Natural killer cell (primary cell): ENCODE measurements at regions not wholly inside any gene's neighbourhood (a gene's known extent, or its start where the extent isn't known, plus 50 kb on each side); places are given as distances from the start of the nearest gene placed in this dataset.

Source experiments
- ATAC-seq, 3 donors: fragments of 150-1000 bp in 2 of 3; fragments of 200-7000 bp in 1 of 3; cut with Tn5 transposase; 1 replicate in 1 of 3; 2 replicates in 2 of 3; pipeline ENCODE4 v1.10.0; 2021; ENCODE audit warnings: mild to moderate bottlenecking in 2 of 3, moderate library complexity in 2 of 3
- DNase-seq, 2 donors: peaks; one replicate each; pipeline versions ENCODE4 v3.0.0 to v3.0.0-alpha.2; 2013 to 2021; ENCODE audit warnings: mixed read lengths in 1 of 2
- H3K27ac ChIP-seq: one replicate; pipeline ENCODE4 v1.5.1; 2013; ENCODE audit warnings: mild to moderate bottlenecking, low read length
- H3K27me3 ChIP-seq: one replicate; pipeline ENCODE4 v1.6.1; 2013; ENCODE audit warnings: low read length; ENCODE audit not compliant: control insufficient read depth, insufficient read depth
- H3K36me3 ChIP-seq: one replicate; pipeline ENCODE4 v1.6.1; 2013; ENCODE audit warnings: low read length; ENCODE audit not compliant: control insufficient read depth, insufficient read depth
- H3K4me1 ChIP-seq: one replicate; pipeline ENCODE4 v1.6.1; 2013; ENCODE audit warnings: low read length; ENCODE audit not compliant: control insufficient read depth, insufficient read depth
- H3K4me3 ChIP-seq: one replicate; pipeline ENCODE4 v1.5.1; 2013; ENCODE audit warnings: low read length
- H3K9me3 ChIP-seq: one replicate; pipeline ENCODE4 v1.6.1; 2013; ENCODE audit warnings: low read length; ENCODE audit not compliant: control insufficient read depth, insufficient read depth
- H3K27ac Mint-ChIP-seq, 2 donors: one replicate each; pipeline ENCODE4 v1.8.0; 2022; ENCODE audit warnings: mild to moderate bottlenecking in 2 of 2, mixed read lengths in 2 of 2, moderate library complexity in 1 of 2
- H3K27me3 Mint-ChIP-seq, 2 donors: one replicate each; pipeline ENCODE4 v1.8.0; 2022; ENCODE audit warnings: low read depth in 2 of 2, mixed read lengths in 2 of 2
- H3K36me3 Mint-ChIP-seq: one replicate; pipeline ENCODE4 v1.8.0; 2022; ENCODE audit warnings: mixed read lengths
- H3K4me1 Mint-ChIP-seq, 2 donors: one replicate each; pipeline ENCODE4 v1.8.0; 2022; ENCODE audit warnings: mixed read lengths in 2 of 2
- H3K4me3 Mint-ChIP-seq: one replicate; pipeline ENCODE4 v1.8.0; 2022; ENCODE audit warnings: mild to moderate bottlenecking, moderate library complexity, mixed read lengths
- H3K9me3 Mint-ChIP-seq, 2 donors: one replicate each; pipeline ENCODE4 v1.8.0; 2022; ENCODE audit warnings: mixed read lengths in 2 of 2
- CTCF ChIP-seq: fragments of 200-600 bp; IDR thresholded peaks from one replicate; pipeline ENCODE4 v1.8.0; 2022; ENCODE audit warnings: antibody characterized with exemption
- WGBS: methylation state at CpG from one replicate; pipeline ENCODE4 v1.1.7; 2013; ENCODE audit warnings: missing lambda C conversion rate; ENCODE audit not compliant: insufficient coverage; 5-methylcytosine and 5-hydroxymethylcytosine counted together
- intact Hi-C: fragments of 100-400 bp; cut with micrococcal nuclease; formaldehyde crosslinking; loops from one replicate; pipeline ENCODE4 v1.14.2; 2022

- intact Hi-C loops: no loop called here
- no peak for TF ChIP-seq CTCF
- ATAC-seq (no peak), DNase-seq (no peak)
- Mint-ChIP-seq H3K36me3 (no peaks in the 10 kb centered on the region), H3K4me1 (no peaks in the 10 kb centered on the region), H3K4me3 (no peak overlapping the region), H3K27me3 (no peaks in the 10 kb centered on the region), H3K27ac (no peak overlapping the region), H3K9me3 (peaks cover 2 to 3% of the 10 kb centered on the region in 2 donors)
- Histone ChIP-seq H3K36me3 (no peaks in the 10 kb centered on the region), H3K9me3 (no peaks in the 10 kb centered on the region), H3K4me3 (no peak overlapping the region), H3K27ac (no peak overlapping the region), H3K27me3 (no peaks in the 10 kb centered on the region), H3K4me1 (no peaks in the 10 kb centered on the region)
- WGBS: 73% methylated on average over 2 of the region's 2 CpGs
Observed at GRCh38 chr2:221943076-221943810, 355.6 kb downstream of the PAX3 start.

GRCh38 chr2:221931251-221931991 lies 359.3 kb upstream of the EPHA4 start:
- no peaks in the 10 kb centered on the region for H3K27me3 ChIP-seq
- H3K27me3 Mint-ChIP-seq: no peaks in the 10 kb centered on the region
- H3K4me3 Mint-ChIP-seq: no peak overlapping the region
- H3K27ac ChIP-seq: no peak overlapping the region
- no peak for DNase-seq
- intact Hi-C loops: no loop called here
- TF ChIP-seq CTCF: no peak
- H3K36me3 Mint-ChIP-seq: no peaks in the 10 kb centered on the region
- H3K9me3 Mint-ChIP-seq: peaks cover 0 to 4% of the 10 kb centered on the region in 2 donors
- H3K9me3 ChIP-seq: no peaks in the 10 kb centered on the region
- no peak overlapping the region for H3K27ac Mint-ChIP-seq
- H3K4me1 Mint-ChIP-seq: no peaks in the 10 kb centered on the region
- no peaks in the 10 kb centered on the region for H3K36me3 ChIP-seq
- WGBS: 87% methylated on average over 4 of the region's 6 CpGs
- H3K4me3 ChIP-seq: no peak overlapping the region
- no peaks in the 10 kb centered on the region for H3K4me1 ChIP-seq
- no peak for ATAC-seq

GRCh38 chr2:221929259-221929658 lies 357.2 kb upstream of the EPHA4 start:
- H3K27me3 ChIP-seq: no peaks in the 10 kb centered on the region
- ATAC-seq (no peak), DNase-seq (no peak)
- no CpG with 5 or more reads among the region's 1 CpG for WGBS
- Mint-ChIP-seq H3K4me1 (no peaks in the 10 kb centered on the region), H3K4me3 (no peak overlapping the region), H3K27ac (no peak overlapping the region), H3K36me3 (no peaks in the 10 kb centered on the region), H3K9me3 (peaks cover 0 to 4% of the 10 kb centered on the region in 2 donors), H3K27me3 (no peaks in the 10 kb centered on the region)
- no peak overlapping the region for H3K4me3 ChIP-seq
- H3K27ac ChIP-seq: no peak overlapping the region
- H3K9me3 ChIP-seq: no peaks in the 10 kb centered on the region
- H3K36me3 ChIP-seq: no peaks in the 10 kb centered on the region
- no peak for TF ChIP-seq CTCF
- intact Hi-C loops: no loop called here
- no peaks in the 10 kb centered on the region for H3K4me1 ChIP-seq
